ENCODE measurements at regions not wholly inside any gene's neighbourhood (a gene's known extent, or its start where the extent isn't known, plus 50 kb on each side); places are given as distances from the start of the nearest gene placed in this dataset.

DNA sequence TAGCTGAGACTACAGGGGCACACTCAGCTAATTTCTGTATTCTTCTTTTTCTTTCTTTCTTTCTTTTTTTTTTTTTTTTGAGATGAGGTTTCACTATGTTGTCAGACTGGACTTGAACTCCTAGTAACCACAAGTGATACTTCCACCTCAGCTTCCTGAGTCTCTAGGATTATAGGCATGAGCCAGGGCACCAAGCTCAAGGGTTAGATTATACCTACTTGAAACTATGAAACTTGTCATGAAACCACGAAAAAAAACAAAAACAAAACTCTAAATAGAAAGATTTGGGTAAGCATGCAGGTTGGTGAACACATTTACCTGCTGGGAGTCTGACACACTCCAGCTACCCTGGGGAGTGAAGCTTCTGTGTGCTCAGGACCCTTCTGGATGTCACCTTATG is 2250.4 kb downstream of the MRPL39 start:
- H3K36me3 ChIP-seq (ENCODE audit: insufficient read depth, low read length) = no peaks in the 10 kb centered on the region
- no peak overlapping the region for H3K4me2 ChIP-seq (ENCODE audit: insufficient read depth, low read length)
- TF ChIP-seq, protein P1, sequence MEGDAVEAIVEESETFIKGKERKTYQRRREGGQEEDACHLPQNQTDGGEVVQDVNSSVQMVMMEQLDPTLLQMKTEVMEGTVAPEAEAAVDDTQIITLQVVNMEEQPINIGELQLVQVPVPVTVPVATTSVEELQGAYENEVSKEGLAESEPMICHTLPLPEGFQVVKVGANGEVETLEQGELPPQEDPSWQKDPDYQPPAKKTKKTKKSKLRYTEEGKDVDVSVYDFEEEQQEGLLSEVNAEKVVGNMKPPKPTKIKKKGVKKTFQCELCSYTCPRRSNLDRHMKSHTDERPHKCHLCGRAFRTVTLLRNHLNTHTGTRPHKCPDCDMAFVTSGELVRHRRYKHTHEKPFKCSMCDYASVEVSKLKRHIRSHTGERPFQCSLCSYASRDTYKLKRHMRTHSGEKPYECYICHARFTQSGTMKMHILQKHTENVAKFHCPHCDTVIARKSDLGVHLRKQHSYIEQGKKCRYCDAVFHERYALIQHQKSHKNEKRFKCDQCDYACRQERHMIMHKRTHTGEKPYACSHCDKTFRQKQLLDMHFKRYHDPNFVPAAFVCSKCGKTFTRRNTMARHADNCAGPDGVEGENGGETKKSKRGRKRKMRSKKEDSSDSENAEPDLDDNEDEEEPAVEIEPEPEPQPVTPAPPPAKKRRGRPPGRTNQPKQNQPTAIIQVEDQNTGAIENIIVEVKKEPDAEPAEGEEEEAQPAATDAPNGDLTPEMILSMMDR (IDR thresholded peaks at IDR 0.05; ENCODE audit: extremely low read depth, low read depth, low read length) = no peak
- H3K4me1 ChIP-seq (ENCODE audit: insufficient read depth, low read length) = no peaks in the 10 kb centered on the region
- H3K79me2 ChIP-seq (ENCODE audit: insufficient read depth, low read length) = no peaks in the 10 kb centered on the region
- no peak for DNase-seq (ENCODE audit: insufficient read length, low spot score, missing footprints)
- peaks cover 4% of the 10 kb centered on the region for H3K9me3 ChIP-seq (ENCODE audit: low read depth, low read length)
- H4K20me1 ChIP-seq (ENCODE audit: insufficient read depth, low read length) = no peaks in the 10 kb centered on the region
- no peak overlapping the region for H3K4me3 ChIP-seq (ENCODE audit: insufficient read depth, low read length)
- no peak overlapping the region for H3K27ac ChIP-seq (ENCODE audit: low read depth, low read length)
- no peaks in the 10 kb centered on the region for H3K27me3 ChIP-seq (ENCODE audit: insufficient read depth, low read length)
- no peak overlapping the region for H2AFZ ChIP-seq (ENCODE audit: low read length)

DNA sequence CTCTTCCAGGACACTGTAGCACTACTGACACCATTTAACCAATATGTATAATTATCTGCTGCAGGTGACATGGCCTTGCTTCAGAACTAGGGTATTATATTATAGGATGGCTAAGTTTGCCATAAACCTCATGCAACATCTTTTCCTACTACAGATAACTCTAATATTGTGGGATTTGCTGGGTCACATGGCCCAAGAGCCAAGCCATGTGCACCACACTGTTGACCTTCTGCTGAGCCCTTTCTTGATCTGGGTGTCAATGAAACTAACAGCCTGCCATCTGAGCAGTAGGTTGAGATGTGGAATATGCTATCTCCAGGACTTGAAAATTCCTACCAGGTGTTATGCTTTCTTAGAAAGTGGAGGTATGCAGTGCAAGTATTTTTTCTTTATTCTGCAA is 2291.1 kb downstream of the MRPL39 start:
- H3K4me3 ChIP-seq (ENCODE audit: insufficient read depth, low read length) = no peak overlapping the region
- DNase-seq (ENCODE audit: insufficient read length, low spot score, missing footprints) = no peak
- H2AFZ ChIP-seq (ENCODE audit: low read length) = no peak overlapping the region
- H3K36me3 ChIP-seq (ENCODE audit: insufficient read depth, low read length) = no peaks in the 10 kb centered on the region
- no peaks in the 10 kb centered on the region for H3K79me2 ChIP-seq (ENCODE audit: insufficient read depth, low read length)
- no peaks in the 10 kb centered on the region for H4K20me1 ChIP-seq (ENCODE audit: insufficient read depth, low read length)
- H3K4me1 ChIP-seq (ENCODE audit: insufficient read depth, low read length) = no peaks in the 10 kb centered on the region
- H3K9me3 ChIP-seq (ENCODE audit: low read depth, low read length) = peaks cover 13% of the 10 kb centered on the region
- TF ChIP-seq, protein P1 (IDR thresholded peaks at IDR 0.05; ENCODE audit: extremely low read depth, low read depth, low read length) = no peak
- no peaks in the 10 kb centered on the region for H3K27me3 ChIP-seq (ENCODE audit: insufficient read depth, low read length)
- H3K4me2 ChIP-seq (ENCODE audit: insufficient read depth, low read length) = no peak overlapping the region
- H3K27ac ChIP-seq (ENCODE audit: low read depth, low read length) = no peak overlapping the region

- Histone ChIP-seq H3K4me3 (ENCODE audit: insufficient read depth, low read length) (no peak overlapping the region), H3K4me2 (ENCODE audit: insufficient read depth, low read length) (no peak overlapping the region), H3K79me2 (ENCODE audit: insufficient read depth, low read length) (no peaks in the 10 kb centered on the region), H3K36me3 (ENCODE audit: insufficient read depth, low read length) (no peaks in the 10 kb centered on the region), H3K9me3 (ENCODE audit: low read depth, low read length) (peaks cover 2% of the 10 kb centered on the region), H3K27ac (ENCODE audit: low read depth, low read length) (no peak overlapping the region), H3K4me1 (ENCODE audit: insufficient read depth, low read length) (no peaks in the 10 kb centered on the region), H3K27me3 (ENCODE audit: insufficient read depth, low read length) (no peaks in the 10 kb centered on the region), H4K20me1 (ENCODE audit: insufficient read depth, low read length) (no peaks in the 10 kb centered on the region), H2AFZ (ENCODE audit: low read length) (no peak overlapping the region)
- DNase-seq (ENCODE audit: insufficient read length, low spot score, missing footprints) = no peak
- TF ChIP-seq, protein P1 (IDR thresholded peaks at IDR 0.05; ENCODE audit: extremely low read depth, low read depth, low read length) = no peak
Measured at GRCh38 chr21:23308741-23309140, 2298.5 kb downstream of the MRPL39 start.

- no peaks in the 10 kb centered on the region for H3K4me1 ChIP-seq (ENCODE audit: insufficient read depth, low read length)
- H3K4me2 ChIP-seq (ENCODE audit: insufficient read depth, low read length) = no peak overlapping the region
- H4K20me1 ChIP-seq (ENCODE audit: insufficient read depth, low read length) = no peaks in the 10 kb centered on the region
- H3K79me2 ChIP-seq (ENCODE audit: insufficient read depth, low read length) = no peaks in the 10 kb centered on the region
- H3K4me3 ChIP-seq (ENCODE audit: insufficient read depth, low read length) = no peak overlapping the region
- TF ChIP-seq, protein P1 (IDR thresholded peaks at IDR 0.05; ENCODE audit: extremely low read depth, low read depth, low read length) = no peak
- peaks cover 2% of the 10 kb centered on the region for H3K9me3 ChIP-seq (ENCODE audit: low read depth, low read length)
- no peaks in the 10 kb centered on the region for H3K27me3 ChIP-seq (ENCODE audit: insufficient read depth, low read length)
- H2AFZ ChIP-seq (ENCODE audit: low read length) = no peak overlapping the region
- no peak overlapping the region for H3K27ac ChIP-seq (ENCODE audit: low read depth, low read length)
- no peak for DNase-seq (ENCODE audit: insufficient read length, low spot score, missing footprints)
- no peaks in the 10 kb centered on the region for H3K36me3 ChIP-seq (ENCODE audit: insufficient read depth, low read length)
Measured at GRCh38 chr21:23307065-23307464, 2300.2 kb downstream of the MRPL39 start.
